Aorta (tissue), 5 donors: ENCODE measurements at regions not wholly inside any gene's neighbourhood (a gene's known extent, or its start where the extent isn't known, plus 50 kb on each side); places are given as distances from the start of the nearest gene placed in this dataset.

Experiments used
- ATAC-seq: fragments of 200-7000 bp; cut with Tn5 transposase; one replicate; pipeline ENCODE4 v1.9.1; 2022; ENCODE audit warnings: moderate library complexity; ENCODE audit not compliant: low FRiP score
- DNase-seq, 2 donors: peaks; one replicate each; pipeline ENCODE4 v3.0.0-alpha.2; 2020
- H3K27ac ChIP-seq, 2 donors: one replicate each; pipeline ENCODE4 v1.5.1; 2013; ENCODE audit warnings: low read length in 2 of 2, mild to moderate bottlenecking in 2 of 2, moderate library complexity in 2 of 2, control low read depth in 1 of 2, inconsistent platforms in 1 of 2, low read depth in 1 of 2
- H3K27me3 ChIP-seq, 2 donors: one replicate each; pipeline ENCODE4 v1.6.1; 2013; ENCODE audit warnings: control low read depth in 1 of 2, low read length in 1 of 2, mild to moderate bottlenecking in 1 of 2, moderate library complexity in 1 of 2; ENCODE audit not compliant: insufficient read depth in 2 of 2, control insufficient read depth in 1 of 2
- H3K36me3 ChIP-seq, 2 donors: one replicate each; pipeline ENCODE4 v1.6.1; 2013; ENCODE audit warnings: control low read depth in 1 of 2, low read length in 1 of 2, mild to moderate bottlenecking in 1 of 2; ENCODE audit not compliant: insufficient read depth in 2 of 2, control insufficient read depth in 1 of 2
- H3K4me1 ChIP-seq, 2 donors: one replicate each; pipeline ENCODE4 v1.6.1; 2013; ENCODE audit warnings: low read length in 2 of 2, control low read depth in 1 of 2, mild to moderate bottlenecking in 1 of 2, moderate library complexity in 1 of 2; ENCODE audit not compliant: insufficient read depth in 2 of 2, control insufficient read depth in 1 of 2
- H3K4me3 ChIP-seq, 2 donors: one replicate each; pipeline ENCODE4 v1.5.1; 2013; ENCODE audit warnings: low read length in 2 of 2, control low read depth in 1 of 2, mild to moderate bottlenecking in 1 of 2
- H3K9me3 ChIP-seq: one replicate; pipeline ENCODE4 v1.6.1; 2013; ENCODE audit warnings: mild to moderate bottlenecking, low read length; ENCODE audit not compliant: control insufficient read depth
- WGBS, 2 donors: extraction: QIAGEN DNeasy Blood & Tissue Kit; methylation state at CpG; one replicate each; pipeline ENCODE4 v1.1.7; 2013; 5-methylcytosine and 5-hydroxymethylcytosine counted together
- intact Hi-C, 2 donors: fragments of 100-400 bp; cut with DNase I; formaldehyde crosslinking; loops; one replicate each; pipeline versions ENCODE4 v1.14.2 to v1.15.0; 2022
- donor health status: healthy with polysubstance abuse.
- donor health status: Bipolar disorder and iron deficiency.
- donor health status: DM: no; HTN: no; CAD: no.
- donor health status: DM: no; HTN: no; CAD: no.
- donor health status: DM: yes; HTN: yes; CAD: no.

- DNase-seq (no peak), ATAC-seq (no peak)
- no peaks in the 10 kb centered on the region for H3K4me1 ChIP-seq
- 63 to 84% methylated on average over 1 of the region's 1 CpG for WGBS, 2 donors
- H3K4me3 ChIP-seq = no peak overlapping the region
- H3K9me3 ChIP-seq = peaks cover under 1% of the 10 kb centered on the region
- no peaks in the 10 kb centered on the region for H3K27me3 ChIP-seq
- intact Hi-C loops = no loop called here
- H3K27ac ChIP-seq = no peak overlapping the region
- H3K36me3 ChIP-seq = no peaks in the 10 kb centered on the region
Observed at GRCh38 chr22:34880662-34881061, 185.3 kb upstream of the ISX start.

- H3K4me1 ChIP-seq = no peaks in the 10 kb centered on the region
- no peak overlapping the region for H3K4me3 ChIP-seq
- DNase-seq (no peak), ATAC-seq (no peak)
- peaks cover 5% of the 10 kb centered on the region for H3K9me3 ChIP-seq
- intact Hi-C loops = no loop called here
- no peaks in the 10 kb centered on the region for H3K36me3 ChIP-seq
- WGBS, 2 donors = 85 to 91% methylated on average over 2 of the region's 2 CpGs
- no peaks in the 10 kb centered on the region for H3K27me3 ChIP-seq
- H3K27ac ChIP-seq = no peak overlapping the region
Observed at GRCh38 chr22:34881453-34881852, 184.5 kb upstream of the ISX start.

- Histone ChIP-seq H3K4me1 (no peaks in the 10 kb centered on the region), H3K27ac (no peak overlapping the region), H3K4me3 (no peak overlapping the region), H3K36me3 (no peaks in the 10 kb centered on the region), H3K27me3 (peaks cover 0 to 2% of the 10 kb centered on the region in 2 donors), H3K9me3 (peaks cover 8% of the 10 kb centered on the region)
- intact Hi-C loops = no loop called here
- WGBS, 2 donors = 93% methylated on average over 3 of the region's 3 CpGs
- no peak for DNase-seq
- ATAC-seq = no peak
Observed at GRCh38 chr22:34885852-34886251, 180.1 kb upstream of the ISX start.

- intact Hi-C loops = no loop called here
- DNase-seq (no peak), ATAC-seq (no peak)
- peaks cover 0 to 2% of the 10 kb centered on the region in 2 donors for H3K27me3 ChIP-seq
- no peak overlapping the region for H3K4me3 ChIP-seq
- 25 to 36% methylated on average over 2 of the region's 2 CpGs for WGBS, 2 donors
- peaks cover 8% of the 10 kb centered on the region for H3K9me3 ChIP-seq
- H3K4me1 ChIP-seq = no peaks in the 10 kb centered on the region
- H3K27ac ChIP-seq = no peak overlapping the region
- no peaks in the 10 kb centered on the region for H3K36me3 ChIP-seq
Observed at GRCh38 chr22:34886391-34886790, 179.6 kb upstream of the ISX start.

- DNase-seq = no peak
- intact Hi-C loops = no loop called here
- H3K27ac ChIP-seq = no peak overlapping the region
- H3K36me3 ChIP-seq = no peaks in the 10 kb centered on the region
- peaks cover 8% of the 10 kb centered on the region for H3K9me3 ChIP-seq
- H3K27me3 ChIP-seq = peaks cover 0 to 2% of the 10 kb centered on the region in 2 donors
- H3K4me3 ChIP-seq = no peak overlapping the region
- no peak for ATAC-seq
- H3K4me1 ChIP-seq = no peaks in the 10 kb centered on the region
- WGBS, 2 donors = 46 to 53% methylated on average over 1 of the region's 1 CpG
Observed at GRCh38 chr22:34886812-34887211, 179.1 kb upstream of the ISX start.

- Histone ChIP-seq H3K9me3 (peaks cover 2% of the 10 kb centered on the region), H3K4me3 (no peak overlapping the region), H3K36me3 (no peaks in the 10 kb centered on the region), H3K4me1 (no peaks in the 10 kb centered on the region), H3K27me3 (no peaks in the 10 kb centered on the region), H3K27ac (no peak overlapping the region)
- WGBS, 2 donors = 84 to 85% methylated on average over 1 of the region's 1 CpG
- intact Hi-C loops = no loop called here
- no peak for ATAC-seq
- DNase-seq = no peak
Observed at GRCh38 chr22:34897126-34897525, 168.8 kb upstream of the ISX start.

- Histone ChIP-seq H3K4me3 (no peak overlapping the region), H3K4me1 (no peaks in the 10 kb centered on the region), H3K27me3 (peaks cover 0 to 4% of the 10 kb centered on the region in 2 donors), H3K36me3 (no peaks in the 10 kb centered on the region), H3K27ac (no peak overlapping the region), H3K9me3 (peaks cover 2% of the 10 kb centered on the region)
- no peak for DNase-seq
- intact Hi-C loops = no loop called here
- no peak for ATAC-seq
Observed at GRCh38 chr22:34902335-34902734, 163.6 kb upstream of the ISX start.

- peaks cover 0 to 4% of the 10 kb centered on the region in 2 donors for H3K27me3 ChIP-seq
- ATAC-seq (no peak), DNase-seq (no peak)
- no peaks in the 10 kb centered on the region for H3K36me3 ChIP-seq
- H3K27ac ChIP-seq = no peak overlapping the region
- H3K9me3 ChIP-seq = peaks cover 2% of the 10 kb centered on the region
- no peak overlapping the region for H3K4me3 ChIP-seq
- 82 to 84% methylated on average over 4 of the region's 4 CpGs for WGBS, 2 donors
- intact Hi-C loops = no loop called here
- H3K4me1 ChIP-seq = no peaks in the 10 kb centered on the region
Observed at GRCh38 chr22:34903416-34903815, 162.5 kb upstream of the ISX start.

- peaks cover 2% of the 10 kb centered on the region for H3K9me3 ChIP-seq
- ATAC-seq (no peak), DNase-seq (no peak)
- peaks cover 0 to 4% of the 10 kb centered on the region in 2 donors for H3K27me3 ChIP-seq
- no peak overlapping the region for H3K27ac ChIP-seq
- H3K4me1 ChIP-seq = no peaks in the 10 kb centered on the region
- intact Hi-C loops = no loop called here
- no peaks in the 10 kb centered on the region for H3K36me3 ChIP-seq
- WGBS, 2 donors = 84 to 92% methylated on average over 1 of the region's 1 CpG
- H3K4me3 ChIP-seq = no peak overlapping the region
Observed at GRCh38 chr22:34904486-34904885, 161.5 kb upstream of the ISX start.
